Lower lobe of right lung (tissue), 2 donors: ENCODE measurements at regions not wholly inside any gene's neighbourhood (a gene's known extent, or its start where the extent isn't known, plus 50 kb on each side); places are given as distances from the start of the nearest gene placed in this dataset.

Source experiments
- ATAC-seq, 2 donors: fragments of 200-7000 bp; cut with Tn5 transposase; one replicate each; pipeline ENCODE4 v1.9.1; 2020 to 2022; ENCODE audit warnings: mild to moderate bottlenecking in 2 of 2, moderate library complexity in 2 of 2
- DNase-seq: peaks from one replicate; pipeline ENCODE4 v3.0.0-alpha.2; 2020
- H3K27ac ChIP-seq: fragments of 200-600 bp; one replicate; pipeline ENCODE4 v1.8.0; 2022
- H3K27me3 ChIP-seq: fragments of 200-600 bp; one replicate; pipeline ENCODE4 v1.8.0; 2022; ENCODE audit warnings: low read depth
- H3K36me3 ChIP-seq: fragments of 200-600 bp; one replicate; pipeline ENCODE4 v1.8.0; 2022; ENCODE audit warnings: mild to moderate bottlenecking
- H3K4me1 ChIP-seq: fragments of 200-600 bp; one replicate; pipeline ENCODE4 v1.8.0; 2022
- H3K4me3 ChIP-seq: fragments of 200-600 bp; one replicate; pipeline ENCODE4 v1.8.0; 2022; ENCODE audit warnings: mild to moderate bottlenecking
- H3K9me3 ChIP-seq: fragments of 200-600 bp; one replicate; pipeline ENCODE4 v1.8.0; 2022
- CTCF ChIP-seq: fragments of 200-600 bp; IDR thresholded peaks from one replicate; pipeline ENCODE4 v1.8.0; 2022; ENCODE audit warnings: antibody characterized with exemption, mild to moderate bottlenecking
- intact Hi-C: fragments of 100-400 bp; cut with DNase I; formaldehyde crosslinking; loops from one replicate; pipeline ENCODE4 v1.11.0; 2022
- donor health status: DM: no; HTN: yes; CAD: no; lungs with severe emphysema.

GRCh38 chr10:53102424-53102823, 329.8 kb upstream of the MBL2 start:
- Histone ChIP-seq H3K36me3 (no peaks in the 10 kb centered on the region), H3K9me3 (no peaks in the 10 kb centered on the region), H3K27me3 (no peaks in the 10 kb centered on the region), H3K4me3 (no peak overlapping the region), H3K4me1 (no peaks in the 10 kb centered on the region), H3K27ac (no peak overlapping the region)
- no peak for TF ChIP-seq CTCF
- DNase-seq (no peak), ATAC-seq (no peak)
- intact Hi-C loops = no loop called here

- Histone ChIP-seq H3K4me1 (no peaks in the 10 kb centered on the region), H3K27ac (no peak overlapping the region), H3K4me3 (no peak overlapping the region), H3K36me3 (no peaks in the 10 kb centered on the region), H3K27me3 (no peaks in the 10 kb centered on the region), H3K9me3 (no peaks in the 10 kb centered on the region)
- DNase-seq = no peak
- no peak for TF ChIP-seq CTCF
- no peak for ATAC-seq
- intact Hi-C loops = no loop called here
Observed at GRCh38 chr10:53093878-53094277, 321.3 kb upstream of the MBL2 start.

GRCh38 chr10:53091574-53091973, 319.0 kb upstream of the MBL2 start:
- no peak for TF ChIP-seq CTCF
- no peak for ATAC-seq

GRCh38 chr10:53088961-53089360, 316.4 kb upstream of the MBL2 start:
- H3K36me3 ChIP-seq = no peaks in the 10 kb centered on the region
- H3K27me3 ChIP-seq = no peaks in the 10 kb centered on the region
- no peak for TF ChIP-seq CTCF
- no peaks in the 10 kb centered on the region for H3K4me1 ChIP-seq
- intact Hi-C loops = no loop called here
- ATAC-seq = no peak
- H3K27ac ChIP-seq = no peak overlapping the region
- no peak overlapping the region for H3K4me3 ChIP-seq
- H3K9me3 ChIP-seq = no peaks in the 10 kb centered on the region
- DNase-seq = no peak

More at GRCh38 chr10:53091574-53091973, 319.0 kb upstream of the MBL2 start:
- no peak overlapping the region for H3K4me3 ChIP-seq
- H3K27me3 ChIP-seq = no peaks in the 10 kb centered on the region
- no peaks in the 10 kb centered on the region for H3K9me3 ChIP-seq
- no peaks in the 10 kb centered on the region for H3K4me1 ChIP-seq
- intact Hi-C loops = no loop called here
- DNase-seq = no peak
- no peaks in the 10 kb centered on the region for H3K36me3 ChIP-seq
- H3K27ac ChIP-seq = no peak overlapping the region

GRCh38 chr10:53079283-53079682, 306.7 kb upstream of the MBL2 start:
- no peak for DNase-seq

More at GRCh38 chr10:53079283-53079682, 306.7 kb upstream of the MBL2 start:
- ATAC-seq = no peak
- no peak for TF ChIP-seq CTCF
- Histone ChIP-seq H3K9me3 (no peaks in the 10 kb centered on the region), H3K4me3 (no peak overlapping the region), H3K27me3 (no peaks in the 10 kb centered on the region), H3K36me3 (no peaks in the 10 kb centered on the region), H3K4me1 (no peaks in the 10 kb centered on the region), H3K27ac (no peak overlapping the region)
- intact Hi-C loops = no loop called here
